PC-3 (cell line): ENCODE measurements at regions not wholly inside any gene's neighbourhood (a gene's known extent, or its start where the extent isn't known, plus 50 kb on each side); places are given as distances from the start of the nearest gene placed in this dataset.

Experiments
- ATAC-seq: fragments of 200-7000 bp; cut with Tn5 transposase; 2 replicates; pipeline ENCODE4 v1.9.1; 2020; ENCODE audit warnings: mild to moderate bottlenecking, moderate library complexity
- BruUV-seq: library from RNA; stranded (reverse); fragments of 400-500 nt; replicated peaks from 2 replicates; lab custom pipeline; 2021; lab: Mats Ljungman, UMichigan
- CTCF ChIA-PET: fragments of 300-600 bp; sonication (Branson Sonifier 250); formaldehyde crosslinking; loops from one replicate; lab custom pipeline; 2022; ENCODE audit warnings: antibody characterized with exemption; lab: Charles Lee
- POLR2A ChIA-PET: fragments of 300-600 bp; sonication (Branson Sonifier 250); formaldehyde crosslinking; loops from one replicate; lab custom pipeline; 2022; ENCODE audit warnings: antibody characterized with exemption; ENCODE audit not compliant: unreplicated experiment; lab: Charles Lee
- DNase-seq: peaks from one replicate; pipeline ENCODE4 v3.0.0-alpha.2; 2015
- H2AFZ ChIP-seq: fragments of 300-600 bp; sonication (generic); 2 replicates; pipeline ENCODE4 v1.6.0; 2016; ENCODE audit warnings: antibody characterized with exemption, low read length
- H3F3A ChIP-seq: fragments of 300-600 bp; sonication (generic); one replicate; pipeline ENCODE4 v1.6.0; 2017; ENCODE audit warnings: antibody characterized with exemption, low read length, control low read depth, mild to moderate bottlenecking; ENCODE audit not compliant: unreplicated experiment
- H3K27ac ChIP-seq: fragments of 300-600 bp; sonication (generic); 2 replicates; pipeline ENCODE4 v1.5.1; 2016; ENCODE audit warnings: mild to moderate bottlenecking, low read length
- H3K27me3 ChIP-seq: fragments of 300-600 bp; sonication (generic); 2 replicates; pipeline ENCODE4 v1.6.1; 2016; ENCODE audit warnings: low read length, mixed read lengths
- H3K36me3 ChIP-seq: fragments of 300-600 bp; sonication (generic); 2 replicates; pipeline ENCODE4 v1.6.1; 2016; ENCODE audit warnings: low read depth, mixed run types, low read length, mixed read lengths
- H3K4me1 ChIP-seq: fragments of 300-600 bp; sonication (generic); 2 replicates; pipeline ENCODE4 v1.5.1; 2016; ENCODE audit warnings: low read length; ENCODE audit not compliant: insufficient read depth
- H3K4me2 ChIP-seq: fragments of 300-600 bp; sonication (generic); 2 replicates; pipeline ENCODE4 v1.6.0; 2016; ENCODE audit warnings: low read length
- H3K4me3 ChIP-seq: fragments of 300-600 bp; sonication (generic); 2 replicates; pipeline ENCODE4 v1.5.1; 2016; ENCODE audit warnings: mild to moderate bottlenecking, low read length, mixed read lengths
- H3K79me2 ChIP-seq: fragments of 300-600 bp; sonication (generic); 2 replicates; pipeline ENCODE4 v1.6.1; 2017; ENCODE audit warnings: low read length, mixed read lengths
- H3K9ac ChIP-seq: fragments of 300-600 bp; sonication (generic); 2 replicates; pipeline ENCODE4 v1.6.0; 2016; ENCODE audit warnings: mild to moderate bottlenecking, low read length
- H3K9me2 ChIP-seq: fragments of 300-600 bp; sonication (generic); replicated peaks from 2 replicates; pipeline ENCODE4 v1.6.1; 2016; ENCODE audit warnings: mixed run types, low read length, mixed read lengths
- H3K9me3 ChIP-seq: fragments of 300-600 bp; sonication (generic); 2 replicates; pipeline ENCODE4 v1.6.1; 2016; ENCODE audit warnings: low read length, mixed read lengths
- H4K20me1 ChIP-seq: fragments of 300-600 bp; sonication (generic); 2 replicates; pipeline ENCODE4 v1.6.1; 2016; ENCODE audit warnings: low read length, mixed read lengths
- EZH2 ChIP-seq: fragments of 300-600 bp; sonication (generic); IDR thresholded peaks from one replicate; pipeline ENCODE4 v1.6.1; 2017; ENCODE audit warnings: antibody characterized with exemption, mild to moderate bottlenecking, low read length; ENCODE audit not compliant: unreplicated experiment
- EZH2phosphoT487 ChIP-seq: fragments of 300-600 bp; sonication (generic); IDR thresholded peaks from 2 replicates; pipeline ENCODE4 v1.6.1; 2018; ENCODE audit warnings: mild to moderate bottlenecking, antibody characterized with exemption, low read length, borderline replicate concordance
- intact Hi-C: fragments of 100-400 bp; cut with micrococcal nuclease; formaldehyde crosslinking; loops from 2 replicates; pipeline ENCODE4 v1.9.0; 2023
- TF ChIP-seq, protein P1 (sequence below): fragments of 300-600 bp; sonication (generic); conservative IDR thresholded peaks from 2 replicates; pipeline ENCODE4 v1.5.1; 2017; ENCODE audit warnings: antibody characterized with exemption, low read depth, mild to moderate bottlenecking, low read length

DNA sequence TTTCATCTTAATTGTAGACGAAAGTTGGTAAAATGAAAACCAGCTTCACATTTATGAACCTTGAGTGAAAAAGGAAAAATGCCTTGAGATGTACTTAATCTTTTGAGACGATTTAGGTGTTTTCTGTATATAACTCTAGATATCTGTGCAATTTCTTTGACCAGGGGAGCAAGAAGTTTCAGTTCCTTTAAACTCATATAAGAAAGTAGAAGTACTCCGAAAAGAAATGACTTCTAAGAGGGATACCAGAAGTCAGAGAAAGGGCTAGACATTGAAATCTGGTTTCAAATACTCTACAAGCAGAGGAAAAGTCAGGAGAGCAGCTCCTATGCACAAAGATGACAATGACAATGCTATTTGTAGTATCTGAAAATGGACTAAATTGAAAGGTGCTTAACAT, 303.7 kb downstream of the BAMBI start:
- H3K27me3 ChIP-seq, result no peaks in the 10 kb centered on the region
- H3K9me3 ChIP-seq, result no peaks in the 10 kb centered on the region
- H3K4me1 ChIP-seq, result peaks cover 19% of the 10 kb centered on the region
- no peaks in the 10 kb centered on the region for H3K36me3 ChIP-seq
- no peaks in the 10 kb centered on the region for H3K9me2 ChIP-seq
- H2AFZ ChIP-seq, result no peak overlapping the region
- ATAC-seq, result no peak
- intact Hi-C loops, result no loop called here
- no peak for TF ChIP-seq EZH2phosphoT487
- no peak for TF ChIP-seq EZH2
- TF ChIP-seq, protein P1, sequence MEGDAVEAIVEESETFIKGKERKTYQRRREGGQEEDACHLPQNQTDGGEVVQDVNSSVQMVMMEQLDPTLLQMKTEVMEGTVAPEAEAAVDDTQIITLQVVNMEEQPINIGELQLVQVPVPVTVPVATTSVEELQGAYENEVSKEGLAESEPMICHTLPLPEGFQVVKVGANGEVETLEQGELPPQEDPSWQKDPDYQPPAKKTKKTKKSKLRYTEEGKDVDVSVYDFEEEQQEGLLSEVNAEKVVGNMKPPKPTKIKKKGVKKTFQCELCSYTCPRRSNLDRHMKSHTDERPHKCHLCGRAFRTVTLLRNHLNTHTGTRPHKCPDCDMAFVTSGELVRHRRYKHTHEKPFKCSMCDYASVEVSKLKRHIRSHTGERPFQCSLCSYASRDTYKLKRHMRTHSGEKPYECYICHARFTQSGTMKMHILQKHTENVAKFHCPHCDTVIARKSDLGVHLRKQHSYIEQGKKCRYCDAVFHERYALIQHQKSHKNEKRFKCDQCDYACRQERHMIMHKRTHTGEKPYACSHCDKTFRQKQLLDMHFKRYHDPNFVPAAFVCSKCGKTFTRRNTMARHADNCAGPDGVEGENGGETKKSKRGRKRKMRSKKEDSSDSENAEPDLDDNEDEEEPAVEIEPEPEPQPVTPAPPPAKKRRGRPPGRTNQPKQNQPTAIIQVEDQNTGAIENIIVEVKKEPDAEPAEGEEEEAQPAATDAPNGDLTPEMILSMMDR, result no peak
- POLR2A ChIA-PET, result no interaction called here
- no peak overlapping the region for H3K9ac ChIP-seq
- no peak overlapping the region for H3K4me3 ChIP-seq
- no peak overlapping the region for H3K4me2 ChIP-seq
- no peak overlapping the region for H3K27ac ChIP-seq
- H4K20me1 ChIP-seq, result no peaks in the 10 kb centered on the region
- DNase-seq, result no peak
- H3F3A ChIP-seq, result no peaks in the 10 kb centered on the region
- no peaks in the 10 kb centered on the region for H3K79me2 ChIP-seq
- CTCF ChIA-PET, result no interaction called here
- no TSS peak for BruUV-seq

- Histone ChIP-seq H3K9ac (no peak overlapping the region), H3K4me2 (no peak overlapping the region), H3K27me3 (no peaks in the 10 kb centered on the region), H3K9me2 (no peaks in the 10 kb centered on the region), H2AFZ (no peak overlapping the region), H3K27ac (no peak overlapping the region), H3K79me2 (no peaks in the 10 kb centered on the region), H3K4me1 (peaks cover 28% of the 10 kb centered on the region), H3K36me3 (no peaks in the 10 kb centered on the region), H4K20me1 (no peaks in the 10 kb centered on the region), H3K4me3 (no peak overlapping the region), H3K9me3 (no peaks in the 10 kb centered on the region), H3F3A (no peaks in the 10 kb centered on the region)
- ChIA-PET CTCF (no interaction called here), POLR2A (interaction anchor here (0.5 kb wide), 1 partner anchor 277 kb away, joined by 21 read pairs; no protein-coding TSS in a partner anchor)
- ATAC-seq, result no peak
- DNase-seq, result no peak
- no TSS peak for BruUV-seq
- TF ChIP-seq, protein P1, result no peak
- intact Hi-C loops, result no loop called here
Measured at GRCh38 chr10:28982974-28983373, 305.7 kb downstream of the BAMBI start.

GRCh38 chr10:28983799-28984198, 305.1 kb upstream of the LYZL1 start:
- H3K9ac ChIP-seq, result no peak overlapping the region
- no TSS peak for BruUV-seq
- peaks cover 28% of the 10 kb centered on the region for H3K4me1 ChIP-seq
- no peaks in the 10 kb centered on the region for H3K79me2 ChIP-seq
- H3K27ac ChIP-seq, result peak overlapping the region; percentile 49
- H3K9me2 ChIP-seq, result no peaks in the 10 kb centered on the region
- TF ChIP-seq EZH2 (no peak), EZH2phosphoT487 (no peak)
- TF ChIP-seq, protein P1, result no peak
- H3K27me3 ChIP-seq, result no peaks in the 10 kb centered on the region
- ATAC-seq, result no peak
- no peaks in the 10 kb centered on the region for H3K9me3 ChIP-seq
- CTCF ChIA-PET, result no interaction called here
- no peak overlapping the region for H3K4me3 ChIP-seq
- DNase-seq, result no peak
- POLR2A ChIA-PET, result interaction anchor here (0.6 kb wide), 2 partner anchors 103 to 154 kb away, joined by 3 read pairs; no protein-coding TSS in a partner anchor
- intact Hi-C loops, result no loop called here
- no peaks in the 10 kb centered on the region for H3F3A ChIP-seq
- H3K36me3 ChIP-seq, result no peaks in the 10 kb centered on the region
- H2AFZ ChIP-seq, result no peak overlapping the region
- H3K4me2 ChIP-seq, result no peak overlapping the region
- H4K20me1 ChIP-seq, result no peaks in the 10 kb centered on the region
